Activated T-cell treated with anti-CD3 and anti-CD28 coated beads for 4 hours (primary cell): ENCODE measurements at regions not wholly inside any gene's neighbourhood (a gene's known extent, or its start where the extent isn't known, plus 50 kb on each side); places are given as distances from the start of the nearest gene placed in this dataset.
"Not testable (repeated sequence)": the region's sequence is repeated elsewhere in the genome, so short reads cannot be mapped to it uniquely, and the experiment has no call there.

Experiments used
- DNase-seq: peaks from one replicate; pipeline ENCODE4 v3.0.0-alpha.2; 2020

GRCh38 chr12:93081810-93082165, 152.7 kb upstream of the EEA1 start:
- DNase-seq: no peak

- no peak for DNase-seq
Measured at GRCh38 chr12:93085383-93086287, 156.5 kb upstream of the EEA1 start.

GRCh38 chr12:93086288-93086727, 157.2 kb upstream of the EEA1 start:
- no peak for DNase-seq

- DNase-seq: no peak
Measured at GRCh38 chr12:93087840-93088610, 158.9 kb upstream of the EEA1 start.

GRCh38 chr12:93089805-93090569, 160.9 kb upstream of the EEA1 start:
- no peak for DNase-seq

- no peak for DNase-seq
Measured at GRCh38 chr12:93090731-93091172, 161.7 kb upstream of the EEA1 start.

GRCh38 chr12:93091886-93092648, 163.0 kb upstream of the EEA1 start:
- no peak for DNase-seq

- DNase-seq: no peak
Measured at GRCh38 chr12:93092649-93092945, 163.5 kb upstream of the EEA1 start.

- DNase-seq: no peak
Measured at GRCh38 chr12:93093243-93093642, 164.1 kb upstream of the EEA1 start.

- not testable (repeated sequence) for DNase-seq
Measured at GRCh38 chr12:93094222-93094621, 165.1 kb upstream of the EEA1 start.

- DNase-seq: no peak
Measured at GRCh38 chr12:93094988-93095737, 166.1 kb upstream of the EEA1 start.

GRCh38 chr12:93097417-93097816, 168.3 kb upstream of the EEA1 start:
- no peak for DNase-seq

GRCh38 chr12:93098077-93098476, 169.0 kb upstream of the EEA1 start:
- peak; percentile 61 for DNase-seq

GRCh38 chr12:93099792-93100191, 170.7 kb upstream of the EEA1 start:
- no peak for DNase-seq

GRCh38 chr12:93100610-93101009, 171.5 kb upstream of the EEA1 start:
- DNase-seq: no peak

- no peak for DNase-seq
Measured at GRCh38 chr12:93101367-93101766, 172.3 kb upstream of the EEA1 start.

- no peak for DNase-seq
Measured at GRCh38 chr12:93102312-93102711, 173.2 kb upstream of the EEA1 start.

- DNase-seq: no peak
Measured at GRCh38 chr12:93102744-93103143, 173.6 kb upstream of the EEA1 start.

GRCh38 chr12:93103154-93103553, 174.1 kb upstream of the EEA1 start:
- DNase-seq: no peak

- DNase-seq: no peak
Measured at GRCh38 chr12:93104535-93104934, 175.4 kb upstream of the EEA1 start.

- DNase-seq: no peak
Measured at GRCh38 chr12:93106910-93107309, 177.8 kb upstream of the EEA1 start.
